Stimulated activated CD4-positive, alpha-beta T cell treated with anti-CD3 and anti-CD28 coated beads, Interleukin-1b, Interleukin-23, amount 100 ng/mL, for 48 hours (primary cell): ENCODE measurements at regions not wholly inside any gene's neighbourhood (a gene's known extent, or its start where the extent isn't known, plus 50 kb on each side); places are given as distances from the start of the nearest gene placed in this dataset.
"Not testable (repeated sequence)": the region's sequence is repeated elsewhere in the genome, so short reads cannot be mapped to it uniquely, and the experiment has no call there.

Experiments used
- DNase-seq: peaks from one replicate; pipeline ENCODE4 v3.0.0-alpha.2; 2020

GRCh38 chr13:70981219-70981618, 873.0 kb upstream of the KLHL1 start:
- DNase-seq = not testable (repeated sequence)

- DNase-seq = no peak
Observed at GRCh38 chr13:70969321-70969720, 861.1 kb upstream of the KLHL1 start.

GRCh38 chr13:70967564-70967963, 859.3 kb upstream of the KLHL1 start:
- DNase-seq = no peak

GRCh38 chr13:70964874-70965273, 856.6 kb upstream of the KLHL1 start:
- no peak for DNase-seq

GRCh38 chr13:70964124-70964523, 855.9 kb upstream of the KLHL1 start:
- DNase-seq = no peak

- DNase-seq = no peak
Observed at GRCh38 chr13:70960841-70961443, 852.7 kb upstream of the KLHL1 start.

- DNase-seq = no peak
Observed at GRCh38 chr13:70959035-70959775, 851.0 kb upstream of the KLHL1 start.

- no peak for DNase-seq
Observed at GRCh38 chr13:70955887-70956286, 847.6 kb upstream of the KLHL1 start.

- DNase-seq = no peak
Observed at GRCh38 chr13:70950664-70951063, 842.4 kb upstream of the KLHL1 start.

GRCh38 chr13:70945506-70945905, 837.3 kb upstream of the KLHL1 start:
- no peak for DNase-seq

GRCh38 chr13:70941454-70941853, 833.2 kb upstream of the KLHL1 start:
- DNase-seq = no peak

GRCh38 chr13:70938462-70938861, 830.2 kb upstream of the KLHL1 start:
- DNase-seq = no peak

- no peak for DNase-seq
Observed at GRCh38 chr13:70932511-70932910, 824.3 kb upstream of the KLHL1 start.

GRCh38 chr13:70923863-70924752, 815.9 kb upstream of the KLHL1 start:
- DNase-seq = no peak

GRCh38 chr13:70911286-70911685, 803.0 kb upstream of the KLHL1 start:
- DNase-seq = no peak

GRCh38 chr13:70908795-70909194, 800.5 kb upstream of the KLHL1 start:
- DNase-seq = no peak

- DNase-seq = no peak
Observed at GRCh38 chr13:70905035-70905434, 796.8 kb upstream of the KLHL1 start.

GRCh38 chr13:70896136-70896535, 787.9 kb upstream of the KLHL1 start:
- DNase-seq = no peak

- DNase-seq = no peak
Observed at GRCh38 chr13:70895599-70895998, 787.3 kb upstream of the KLHL1 start.

- DNase-seq = no peak
Observed at GRCh38 chr13:70894258-70894657, 786.0 kb upstream of the KLHL1 start.

GRCh38 chr13:70893832-70894231, 785.6 kb upstream of the KLHL1 start:
- DNase-seq = no peak

GRCh38 chr13:70890289-70890688, 782.0 kb upstream of the KLHL1 start:
- DNase-seq = no peak

- DNase-seq = no peak
Observed at GRCh38 chr13:70889163-70889562, 780.9 kb upstream of the KLHL1 start.

- no peak for DNase-seq
Observed at GRCh38 chr13:70884196-70884595, 775.9 kb upstream of the KLHL1 start.
